Transverse colon (tissue), 4 donors: ENCODE measurements at regions not wholly inside any gene's neighbourhood (a gene's known extent, or its start where the extent isn't known, plus 50 kb on each side); places are given as distances from the start of the nearest gene placed in this dataset.
"Not testable (repeated sequence)": the region's sequence is repeated elsewhere in the genome, so short reads cannot be mapped to it uniquely, and the experiment has no call there.

Experiments
- EP300 ChIP-seq: sonication (generic); formaldehyde crosslinking; IDR thresholded peaks from one replicate; pipeline ENCODE4 v1.6.1; 2017; ENCODE audit warnings: antibody characterized with exemption, low read depth
- POLR2A ChIP-seq: fragments of 450-650 bp; IDR thresholded peaks from one replicate; pipeline ENCODE4 v1.6.1; 2016; ENCODE audit warnings: antibody characterized with exemption, mild to moderate bottlenecking, moderate library complexity
- POLR2AphosphoS5 ChIP-seq, 3 donors: sonication (generic); formaldehyde crosslinking; IDR thresholded peaks; one replicate each; pipeline ENCODE4 v1.6.1; 2016; ENCODE audit warnings: antibody characterized with exemption in 3 of 3
- TF ChIP-seq, protein P1 (sequence below), 5 experiments: fragments of 200-600 bp in 3 of 5; fragments of 450-650 bp in 2 of 5; sonication (generic) in 3 of 5; IDR thresholded peaks; 1 replicate in 2 of 5; 2 replicates in 3 of 5; pipeline ENCODE4 v1.5.1; 2016 to 2017; ENCODE audit warnings: antibody characterized with exemption in 5 of 5, inconsistent platforms in 3 of 5, mild to moderate bottlenecking in 2 of 5, moderate library complexity in 1 of 5

DNA sequence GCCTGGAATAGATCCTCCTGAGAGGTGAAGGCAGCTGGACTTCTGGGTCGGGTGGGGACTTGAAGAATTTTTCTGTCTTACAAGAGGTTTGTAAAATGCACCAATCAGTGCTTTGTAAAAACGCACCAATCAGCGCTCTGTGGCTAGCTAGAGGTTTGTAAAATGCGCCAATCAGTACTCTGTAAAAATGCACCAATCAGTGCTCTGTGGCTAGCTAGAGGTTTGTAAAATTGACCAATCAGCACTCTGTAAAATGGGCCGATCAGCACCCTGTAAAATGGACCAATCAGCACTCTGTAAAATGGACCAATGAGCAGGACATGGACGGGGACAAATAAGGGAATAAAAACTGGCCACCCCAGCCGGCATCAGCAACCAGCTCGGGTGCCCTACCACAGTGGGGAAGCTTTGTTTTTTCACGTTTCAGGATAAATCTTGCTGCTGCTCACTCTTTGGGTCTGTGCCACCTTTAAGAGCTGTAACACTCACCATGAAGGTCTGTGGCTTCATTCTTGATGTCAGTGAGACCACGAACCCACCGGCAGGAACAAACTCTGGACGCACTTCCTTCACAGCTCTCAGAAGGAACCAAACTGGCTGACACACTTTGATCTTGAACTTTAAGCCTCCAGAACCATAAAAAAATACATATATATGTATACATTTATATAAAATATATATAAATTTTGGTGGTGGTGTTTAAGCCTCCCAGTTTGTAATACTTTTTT is 197.8 kb upstream of the SLCO3A1 start:
- not testable (repeated sequence) for TF ChIP-seq EP300; POLR2A; POLR2AphosphoS5 (IDR thresholded peaks at IDR 0.05)
- TF ChIP-seq, protein P1, sequence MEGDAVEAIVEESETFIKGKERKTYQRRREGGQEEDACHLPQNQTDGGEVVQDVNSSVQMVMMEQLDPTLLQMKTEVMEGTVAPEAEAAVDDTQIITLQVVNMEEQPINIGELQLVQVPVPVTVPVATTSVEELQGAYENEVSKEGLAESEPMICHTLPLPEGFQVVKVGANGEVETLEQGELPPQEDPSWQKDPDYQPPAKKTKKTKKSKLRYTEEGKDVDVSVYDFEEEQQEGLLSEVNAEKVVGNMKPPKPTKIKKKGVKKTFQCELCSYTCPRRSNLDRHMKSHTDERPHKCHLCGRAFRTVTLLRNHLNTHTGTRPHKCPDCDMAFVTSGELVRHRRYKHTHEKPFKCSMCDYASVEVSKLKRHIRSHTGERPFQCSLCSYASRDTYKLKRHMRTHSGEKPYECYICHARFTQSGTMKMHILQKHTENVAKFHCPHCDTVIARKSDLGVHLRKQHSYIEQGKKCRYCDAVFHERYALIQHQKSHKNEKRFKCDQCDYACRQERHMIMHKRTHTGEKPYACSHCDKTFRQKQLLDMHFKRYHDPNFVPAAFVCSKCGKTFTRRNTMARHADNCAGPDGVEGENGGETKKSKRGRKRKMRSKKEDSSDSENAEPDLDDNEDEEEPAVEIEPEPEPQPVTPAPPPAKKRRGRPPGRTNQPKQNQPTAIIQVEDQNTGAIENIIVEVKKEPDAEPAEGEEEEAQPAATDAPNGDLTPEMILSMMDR (IDR thresholded peaks at IDR 0.05) = not testable (repeated sequence)
